ACHN (cell line): ENCODE measurements at regions not wholly inside any gene's neighbourhood (a gene's known extent, or its start where the extent isn't known, plus 50 kb on each side); places are given as distances from the start of the nearest gene placed in this dataset.
"Not testable (repeated sequence)": the region's sequence is repeated elsewhere in the genome, so short reads cannot be mapped to it uniquely, and the experiment has no call there.

ENCODE experiments used
- DNase-seq: peaks from one replicate; pipeline ENCODE4 v3.0.0-alpha.2; 2015
- in situ Hi-C: cut with HindIII; loops from 2 replicates; pipeline ENCODE4 v1.10.0; 2017; ENCODE audit warnings: low sequenced_read_pairs, low pct_ligation_motif_present, low pct_unique_long_range_greater_than_20kb

GRCh38 chr7:25694211-25694610, 457.8 kb upstream of the NFE2L3 start:
- no peak for DNase-seq
- in situ Hi-C loops: no loop called here

- in situ Hi-C loops: no loop called here
- no peak for DNase-seq
These were observed 457.3 kb upstream of the NFE2L3 start for GRCh38 chr7:25694699-25695098.

GRCh38 chr7:25696571-25696970, 455.4 kb upstream of the NFE2L3 start:
- in situ Hi-C loops: no loop called here

GRCh38 chr7:25698451-25699113, 453.4 kb upstream of the NFE2L3 start:
- in situ Hi-C loops: no loop called here
- no peak for DNase-seq

More at GRCh38 chr7:25696571-25696970, 455.4 kb upstream of the NFE2L3 start:
- no peak for DNase-seq

- in situ Hi-C loops: not testable (repeated sequence)
These were observed 451.9 kb upstream of the NFE2L3 start for GRCh38 chr7:25700141-25700540.

GRCh38 chr7:25704413-25704812, 447.6 kb upstream of the NFE2L3 start:
- in situ Hi-C loops: no loop called here
- no peak for DNase-seq

More at GRCh38 chr7:25700141-25700540, 451.9 kb upstream of the NFE2L3 start:
- not testable (repeated sequence) for DNase-seq

- in situ Hi-C loops: no loop called here
- no peak for DNase-seq
These were observed 445.2 kb upstream of the NFE2L3 start for GRCh38 chr7:25706764-25707163.

GRCh38 chr7:25707768-25708620, 444.0 kb upstream of the NFE2L3 start:
- no peak for DNase-seq
- in situ Hi-C loops: no loop called here

GRCh38 chr7:25710959-25711358, 441.0 kb upstream of the NFE2L3 start:
- no peak for DNase-seq
- in situ Hi-C loops: no loop called here

- no peak for DNase-seq
- in situ Hi-C loops: no loop called here
These were observed 440.1 kb upstream of the NFE2L3 start for GRCh38 chr7:25711940-25712339.

- in situ Hi-C loops: no loop called here
- DNase-seq: no peak
These were observed 439.5 kb upstream of the NFE2L3 start for GRCh38 chr7:25712500-25712899.

GRCh38 chr7:25714013-25714412, 438.0 kb upstream of the NFE2L3 start:
- in situ Hi-C loops: no loop called here

GRCh38 chr7:25716421-25716820, 435.6 kb upstream of the NFE2L3 start:
- peak; percentile 91 for DNase-seq
- in situ Hi-C loops: no loop called here

More at GRCh38 chr7:25714013-25714412, 438.0 kb upstream of the NFE2L3 start:
- DNase-seq: no peak

GRCh38 chr7:25718596-25718995, 433.4 kb upstream of the NFE2L3 start:
- DNase-seq: no peak
- in situ Hi-C loops: no loop called here

- in situ Hi-C loops: no loop called here
- no peak for DNase-seq
These were observed 432.7 kb upstream of the NFE2L3 start for GRCh38 chr7:25719190-25719896.

GRCh38 chr7:25720427-25720826, 431.6 kb upstream of the NFE2L3 start:
- peak; percentile 53 for DNase-seq

GRCh38 chr7:25722856-25723255, 429.1 kb upstream of the NFE2L3 start:
- in situ Hi-C loops: no loop called here
- DNase-seq: no peak

More at GRCh38 chr7:25720427-25720826, 431.6 kb upstream of the NFE2L3 start:
- in situ Hi-C loops: no loop called here

GRCh38 chr7:25725451-25725850, 426.5 kb upstream of the NFE2L3 start:
- DNase-seq: no peak
- in situ Hi-C loops: no loop called here

- in situ Hi-C loops: no loop called here
- no peak for DNase-seq
These were observed 425.7 kb upstream of the NFE2L3 start for GRCh38 chr7:25726170-25726780.
